Activated naive CD8-positive, alpha-beta T cell treated with anti-CD3 and anti-CD28 coated beads, Interleukin-2, amount 50 U/mL, for 24 hours (primary cell): ENCODE measurements at regions not wholly inside any gene's neighbourhood (a gene's known extent, or its start where the extent isn't known, plus 50 kb on each side); places are given as distances from the start of the nearest gene placed in this dataset.

Experiments
- ATAC-seq: fragments of 150-1000 bp; cut with Tn5 transposase; one replicate; pipeline ENCODE4 v1.10.0; 2021
- DNase-seq: peaks from one replicate; pipeline ENCODE4 v3.0.0; 2021
- H3K27ac Mint-ChIP-seq: one replicate; pipeline ENCODE4 v1.8.0; 2021; ENCODE audit warnings: mild to moderate bottlenecking, mixed read lengths
- H3K27me3 Mint-ChIP-seq: one replicate; pipeline ENCODE4 v1.8.0; 2021; ENCODE audit warnings: mixed read lengths
- H3K36me3 Mint-ChIP-seq: one replicate; pipeline ENCODE4 v1.8.0; 2021; ENCODE audit warnings: low read depth, mixed read lengths
- H3K4me1 Mint-ChIP-seq: one replicate; pipeline ENCODE4 v1.8.0; 2021; ENCODE audit warnings: mixed read lengths
- H3K4me3 Mint-ChIP-seq: one replicate; pipeline ENCODE4 v1.8.0; 2021; ENCODE audit warnings: mild to moderate bottlenecking, moderate library complexity, mixed read lengths
- H3K9me3 Mint-ChIP-seq: one replicate; pipeline ENCODE4 v1.8.0; 2021; ENCODE audit warnings: mixed read lengths

DNA sequence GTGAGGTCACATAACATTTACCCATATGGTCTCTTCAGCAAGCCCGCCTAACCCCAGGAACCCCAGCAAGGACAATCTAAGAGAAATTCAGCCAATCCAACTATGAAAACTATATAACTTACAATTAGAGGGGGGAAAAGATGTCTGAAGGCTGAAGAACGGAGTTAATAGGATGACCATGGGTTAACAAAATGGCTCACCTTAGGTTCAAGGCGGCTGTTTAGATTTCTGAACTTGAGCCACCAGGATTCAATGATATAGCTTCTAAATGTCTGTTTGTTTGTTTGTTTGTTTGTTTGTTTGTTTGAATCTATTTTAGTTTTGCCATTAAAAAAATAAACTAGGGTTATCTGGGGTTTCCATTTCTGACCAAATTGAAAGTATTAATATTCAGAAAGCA, 109.8 kb upstream of the ZC3H12C start:
- DNase-seq (no peak), ATAC-seq (no peak)
- Mint-ChIP-seq H3K9me3 (peaks cover 9% of the 10 kb centered on the region), H3K4me1 (peaks cover 16% of the 10 kb centered on the region), H3K36me3 (no peaks in the 10 kb centered on the region), H3K4me3 (no peak overlapping the region), H3K27ac (no peak overlapping the region), H3K27me3 (peaks cover 23% of the 10 kb centered on the region)

DNA sequence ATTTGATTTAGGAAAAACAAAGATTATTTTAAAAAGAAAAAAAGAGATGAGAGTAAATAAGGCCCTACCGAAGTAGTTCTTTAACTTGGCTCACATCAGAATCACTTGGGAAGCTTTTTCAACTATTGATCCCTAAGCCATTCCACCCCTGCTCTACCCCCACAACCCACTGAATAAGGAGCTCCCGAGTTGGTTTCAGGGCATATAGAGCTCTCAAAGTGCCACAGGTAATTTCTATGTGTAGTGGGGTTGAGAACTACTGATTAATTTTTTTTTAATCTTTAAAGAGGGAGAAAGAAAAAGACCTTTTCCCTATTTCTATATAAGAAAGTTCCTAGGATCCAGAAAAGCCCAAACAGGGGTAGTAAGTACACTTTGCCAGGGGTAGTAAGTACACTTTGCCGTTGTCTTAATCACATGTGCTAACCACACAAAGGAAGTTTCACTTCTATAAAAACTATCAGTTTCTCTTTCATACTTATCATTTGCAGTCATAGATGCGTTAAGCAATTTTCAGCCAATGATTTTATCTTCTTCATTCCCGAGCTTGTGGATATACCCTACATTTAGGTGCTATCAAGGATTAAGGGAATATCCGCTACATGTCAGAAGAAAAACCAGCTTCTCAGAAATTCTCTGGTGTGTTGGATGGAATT, 108.4 kb upstream of the ZC3H12C start:
- ATAC-seq, result peak; percentile 57
- no peak overlapping the region for H3K4me3 Mint-ChIP-seq

DNA sequence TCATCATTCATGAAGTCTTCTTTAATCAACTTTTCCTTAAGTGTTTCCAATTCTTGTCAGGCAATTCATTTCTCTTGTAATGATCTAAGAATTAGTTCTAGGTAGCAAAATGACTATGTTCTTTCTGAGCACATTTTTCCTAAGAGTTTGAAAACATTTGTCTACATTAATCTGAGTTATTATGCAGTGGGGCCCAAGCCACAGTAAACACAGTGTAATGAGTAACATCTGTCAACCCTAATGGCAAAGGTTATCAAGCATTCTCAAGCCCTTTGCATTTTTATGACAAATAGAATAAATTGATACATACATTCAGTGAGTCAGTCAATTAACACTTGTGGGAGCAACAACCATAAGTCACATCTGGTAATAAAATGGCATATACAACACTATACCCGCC, 106.7 kb upstream of the ZC3H12C start:
- DNase-seq, result no peak
- no peak overlapping the region for H3K27ac Mint-ChIP-seq
- H3K27me3 Mint-ChIP-seq, result peaks cover 11% of the 10 kb centered on the region
- no peak overlapping the region for H3K4me3 Mint-ChIP-seq
- H3K36me3 Mint-ChIP-seq, result no peaks in the 10 kb centered on the region
- H3K9me3 Mint-ChIP-seq, result peaks cover 9% of the 10 kb centered on the region
- ATAC-seq, result peak; percentile 79
- peaks cover 16% of the 10 kb centered on the region for H3K4me1 Mint-ChIP-seq

More for the DNA sequence above, 108.4 kb upstream of the ZC3H12C start:
- H3K4me1 Mint-ChIP-seq, result peaks cover 16% of the 10 kb centered on the region
- H3K27me3 Mint-ChIP-seq, result peaks cover 18% of the 10 kb centered on the region
- H3K27ac Mint-ChIP-seq, result no peak overlapping the region
- DNase-seq, result no peak
- H3K9me3 Mint-ChIP-seq, result peaks cover 9% of the 10 kb centered on the region
- no peaks in the 10 kb centered on the region for H3K36me3 Mint-ChIP-seq

DNA sequence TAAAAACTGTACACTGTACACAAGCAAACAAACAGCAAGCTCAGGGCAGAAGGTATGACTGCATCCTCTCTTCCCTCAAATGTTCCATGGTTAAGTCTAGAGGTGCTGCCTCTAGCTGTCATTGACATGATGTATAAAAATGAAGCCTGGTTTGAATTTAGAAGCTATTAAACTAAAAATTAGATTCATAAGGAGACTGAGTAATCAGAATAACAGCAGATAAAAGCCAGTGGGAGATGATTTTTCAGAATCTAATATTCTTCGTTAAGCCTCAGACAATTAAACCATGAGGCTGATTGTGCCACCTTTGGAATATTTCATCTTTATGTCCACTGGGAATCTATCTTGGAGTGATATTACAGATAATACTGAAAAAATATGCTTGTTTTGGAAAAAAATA, 101.4 kb upstream of the ZC3H12C start:
- Mint-ChIP-seq H3K27me3 (no peaks in the 10 kb centered on the region), H3K4me3 (no peak overlapping the region), H3K4me1 (no peaks in the 10 kb centered on the region), H3K9me3 (no peaks in the 10 kb centered on the region), H3K36me3 (no peaks in the 10 kb centered on the region), H3K27ac (no peak overlapping the region)
- DNase-seq (no peak), ATAC-seq (no peak)

DNA sequence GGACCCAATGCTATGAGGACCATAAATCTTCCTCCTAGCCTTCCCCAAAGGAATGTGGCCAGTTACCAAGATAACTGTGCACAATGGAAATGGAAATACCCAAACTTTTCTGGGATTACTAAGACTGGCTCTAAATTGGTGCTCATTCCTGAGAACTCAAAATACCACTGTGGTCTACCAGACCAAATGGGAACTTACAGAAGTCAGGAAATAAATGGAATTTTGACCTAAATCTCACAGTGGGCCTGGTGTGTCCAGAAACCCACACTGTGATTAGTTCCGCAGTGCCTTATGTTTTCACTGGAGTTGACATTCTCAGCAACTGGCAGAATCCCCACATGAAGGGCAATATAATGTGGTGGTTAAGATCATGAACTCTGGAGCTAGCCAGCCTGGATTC, 99.4 kb upstream of the ZC3H12C start:
- no peaks in the 10 kb centered on the region for H3K36me3 Mint-ChIP-seq
- ATAC-seq (no peak), DNase-seq (no peak)
- H3K4me1 Mint-ChIP-seq, result no peaks in the 10 kb centered on the region
- no peaks in the 10 kb centered on the region for H3K27me3 Mint-ChIP-seq
- no peak overlapping the region for H3K27ac Mint-ChIP-seq
- H3K4me3 Mint-ChIP-seq, result no peak overlapping the region
- H3K9me3 Mint-ChIP-seq, result no peaks in the 10 kb centered on the region

DNA sequence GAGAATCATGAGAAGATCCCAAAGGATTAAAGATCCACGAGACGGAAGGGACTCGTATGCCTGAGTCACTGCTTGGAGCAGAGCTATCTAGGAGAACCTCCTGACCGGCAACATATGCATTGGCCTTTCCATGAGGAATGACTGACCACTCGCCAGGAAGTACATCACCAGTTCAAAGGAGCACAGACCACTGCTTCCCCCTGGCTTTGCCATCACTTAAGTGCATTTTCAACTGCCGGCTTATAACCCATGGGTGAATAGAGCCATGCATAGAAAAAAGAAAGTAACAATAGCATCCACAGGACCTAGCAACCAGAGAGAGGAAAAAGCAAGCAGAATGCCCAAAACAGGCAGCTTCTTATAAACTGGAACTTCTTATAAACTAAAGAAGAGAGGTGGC, 98.3 kb upstream of the ZC3H12C start:
- DNase-seq, result no peak
- no peak overlapping the region for H3K27ac Mint-ChIP-seq
- no peak overlapping the region for H3K4me3 Mint-ChIP-seq
- H3K36me3 Mint-ChIP-seq, result no peaks in the 10 kb centered on the region
- no peak for ATAC-seq
- H3K9me3 Mint-ChIP-seq, result no peaks in the 10 kb centered on the region
- H3K27me3 Mint-ChIP-seq, result peaks cover 1% of the 10 kb centered on the region
- no peaks in the 10 kb centered on the region for H3K4me1 Mint-ChIP-seq

DNA sequence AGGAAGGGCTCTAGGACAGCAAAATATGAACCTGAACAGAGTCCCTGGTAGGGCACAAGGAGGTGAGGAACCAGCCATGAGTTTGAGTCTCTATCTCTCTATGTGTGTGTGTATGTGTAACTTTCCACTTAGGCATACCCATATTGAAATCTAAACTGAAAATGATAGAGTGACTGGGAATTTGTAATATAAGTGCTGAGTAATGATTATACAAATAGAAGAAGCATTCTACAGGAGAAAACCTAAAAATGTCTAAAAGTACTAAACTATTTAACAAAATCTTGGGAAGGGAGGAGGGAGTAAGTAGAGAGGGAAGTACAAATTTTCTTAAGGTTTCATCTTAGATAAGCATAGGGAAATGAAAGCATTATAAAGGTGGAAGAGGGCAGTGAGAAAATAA, 97.1 kb upstream of the ZC3H12C start:
- H3K36me3 Mint-ChIP-seq, result no peaks in the 10 kb centered on the region
- peaks cover 1% of the 10 kb centered on the region for H3K27me3 Mint-ChIP-seq

DNA sequence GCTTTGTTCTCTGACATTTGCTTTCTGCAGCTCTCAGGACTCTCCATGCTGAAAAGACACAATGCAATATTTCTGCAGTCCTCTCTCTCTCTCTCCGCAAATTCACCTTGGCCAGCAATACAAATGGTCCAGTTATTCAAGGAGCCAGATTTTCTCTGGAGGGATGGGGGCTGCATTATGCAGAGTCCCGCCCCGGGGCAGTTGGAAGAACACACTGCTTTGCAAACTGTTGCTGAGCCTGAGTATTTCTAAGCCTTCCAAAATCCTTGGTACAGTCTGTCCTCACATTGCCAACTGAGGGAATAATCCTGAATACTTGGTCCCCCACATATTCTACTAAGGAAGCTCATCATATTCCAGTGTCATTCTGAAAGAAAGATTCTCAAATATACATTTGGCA, 94.3 kb upstream of the ZC3H12C start:
- no peak overlapping the region for H3K27ac Mint-ChIP-seq
- H3K4me1 Mint-ChIP-seq, result no peaks in the 10 kb centered on the region
- ATAC-seq (no peak), DNase-seq (no peak)
- no peaks in the 10 kb centered on the region for H3K9me3 Mint-ChIP-seq
- no peak overlapping the region for H3K4me3 Mint-ChIP-seq
- peaks cover 6% of the 10 kb centered on the region for H3K27me3 Mint-ChIP-seq
- no peaks in the 10 kb centered on the region for H3K36me3 Mint-ChIP-seq

More for the DNA sequence above, 97.1 kb upstream of the ZC3H12C start:
- Mint-ChIP-seq H3K4me1 (no peaks in the 10 kb centered on the region), H3K9me3 (no peaks in the 10 kb centered on the region), H3K27ac (no peak overlapping the region), H3K4me3 (no peak overlapping the region)
- DNase-seq (no peak), ATAC-seq (no peak)

DNA sequence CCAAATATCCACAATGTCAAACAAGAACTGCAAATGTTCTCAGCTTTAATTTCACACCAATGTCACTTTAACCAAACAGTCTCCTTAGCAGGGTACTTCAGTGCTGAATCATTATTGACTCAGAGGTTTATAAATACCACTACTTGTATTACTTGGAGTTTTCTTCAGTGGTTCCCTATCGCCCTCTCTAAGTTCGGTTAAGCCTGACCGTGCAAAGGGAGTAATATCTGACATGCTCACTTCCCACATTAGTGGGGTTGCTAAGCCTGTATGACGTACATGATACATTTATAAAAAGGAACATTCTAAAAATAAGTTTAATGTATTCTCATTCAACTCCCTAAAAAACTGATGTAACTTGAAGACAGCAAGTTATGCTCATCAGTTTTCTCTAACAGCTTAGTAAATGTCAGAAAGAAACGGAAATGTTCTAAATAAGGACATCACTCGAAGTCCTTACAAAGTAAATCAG, 93.1 kb upstream of the ZC3H12C start:
- no peak overlapping the region for H3K4me3 Mint-ChIP-seq
- no peak overlapping the region for H3K27ac Mint-ChIP-seq
- DNase-seq (no peak), ATAC-seq (peak; percentile 66)
- no peaks in the 10 kb centered on the region for H3K4me1 Mint-ChIP-seq
- H3K27me3 Mint-ChIP-seq, result peaks cover 6% of the 10 kb centered on the region
- no peaks in the 10 kb centered on the region for H3K36me3 Mint-ChIP-seq
- no peaks in the 10 kb centered on the region for H3K9me3 Mint-ChIP-seq

DNA sequence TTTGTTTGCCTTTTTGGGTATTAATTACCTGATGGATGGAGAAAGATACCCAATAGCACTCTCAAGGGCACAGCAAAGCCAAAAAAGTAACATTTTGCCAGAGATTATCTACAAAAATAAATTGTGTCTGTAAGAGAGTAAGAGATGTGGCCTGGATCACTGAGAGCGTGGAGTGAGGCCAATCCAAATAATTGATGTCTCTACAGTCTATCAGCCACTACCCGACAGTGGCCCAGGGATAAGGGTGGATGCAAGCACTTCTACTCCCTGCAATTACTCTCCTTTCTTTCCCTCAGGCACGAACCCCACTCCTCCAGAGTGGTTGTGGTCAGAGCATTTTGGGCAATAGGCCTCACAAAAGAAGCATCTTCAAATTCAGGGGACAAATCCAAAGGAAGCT, 92.3 kb upstream of the ZC3H12C start:
- ATAC-seq (no peak), DNase-seq (no peak)
- Mint-ChIP-seq H3K27ac (no peak overlapping the region), H3K27me3 (peaks cover 6% of the 10 kb centered on the region), H3K9me3 (no peaks in the 10 kb centered on the region), H3K4me3 (no peak overlapping the region), H3K4me1 (no peaks in the 10 kb centered on the region), H3K36me3 (no peaks in the 10 kb centered on the region)

DNA sequence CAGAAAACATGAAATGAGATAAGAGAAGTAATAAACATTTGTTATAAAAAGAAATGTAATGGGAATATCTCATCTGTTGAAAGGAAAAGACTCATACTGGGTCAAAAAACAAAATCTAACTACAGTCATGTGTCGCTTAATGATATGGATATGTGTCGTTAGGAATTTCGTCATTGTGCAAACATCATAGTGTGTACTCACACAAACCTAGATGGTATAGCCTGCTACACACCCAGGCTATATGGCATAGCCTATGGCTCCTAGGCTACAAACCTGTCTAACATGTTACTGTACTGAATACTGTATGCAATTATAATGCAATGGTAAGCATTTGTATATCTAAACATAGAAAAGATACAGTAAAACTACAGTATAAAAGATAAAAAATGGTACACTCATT, 89.8 kb upstream of the ZC3H12C start:
- H3K36me3 Mint-ChIP-seq, result no peaks in the 10 kb centered on the region
- no peak overlapping the region for H3K4me3 Mint-ChIP-seq
- H3K4me1 Mint-ChIP-seq, result no peaks in the 10 kb centered on the region
- ATAC-seq, result no peak
- H3K27ac Mint-ChIP-seq, result no peak overlapping the region
- peaks cover 6% of the 10 kb centered on the region for H3K27me3 Mint-ChIP-seq
- DNase-seq, result no peak
- no peaks in the 10 kb centered on the region for H3K9me3 Mint-ChIP-seq

DNA sequence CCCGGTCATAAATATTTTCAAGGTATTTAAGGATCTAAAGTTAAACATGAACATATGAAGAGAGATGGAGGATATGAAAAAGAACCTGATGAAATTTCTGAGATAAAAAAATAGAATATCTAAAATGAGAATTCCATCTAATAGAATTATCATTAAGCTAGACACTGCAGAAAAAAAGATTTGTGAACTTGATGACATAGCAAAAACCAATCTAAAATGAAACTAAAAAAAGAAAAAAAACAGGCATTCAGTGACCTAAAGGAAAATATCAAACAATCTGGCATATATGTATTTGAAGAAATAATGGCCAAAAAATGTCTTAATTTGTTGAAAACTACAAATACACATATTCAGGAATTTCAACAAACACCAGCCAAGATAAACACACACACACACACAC, 81.6 kb upstream of the ZC3H12C start:
- H3K36me3 Mint-ChIP-seq, result no peaks in the 10 kb centered on the region
- DNase-seq (no peak), ATAC-seq (no peak)
- no peaks in the 10 kb centered on the region for H3K4me1 Mint-ChIP-seq
- H3K27me3 Mint-ChIP-seq, result peaks cover 8% of the 10 kb centered on the region
- no peak overlapping the region for H3K4me3 Mint-ChIP-seq
- peaks cover 22% of the 10 kb centered on the region for H3K9me3 Mint-ChIP-seq
- no peak overlapping the region for H3K27ac Mint-ChIP-seq

DNA sequence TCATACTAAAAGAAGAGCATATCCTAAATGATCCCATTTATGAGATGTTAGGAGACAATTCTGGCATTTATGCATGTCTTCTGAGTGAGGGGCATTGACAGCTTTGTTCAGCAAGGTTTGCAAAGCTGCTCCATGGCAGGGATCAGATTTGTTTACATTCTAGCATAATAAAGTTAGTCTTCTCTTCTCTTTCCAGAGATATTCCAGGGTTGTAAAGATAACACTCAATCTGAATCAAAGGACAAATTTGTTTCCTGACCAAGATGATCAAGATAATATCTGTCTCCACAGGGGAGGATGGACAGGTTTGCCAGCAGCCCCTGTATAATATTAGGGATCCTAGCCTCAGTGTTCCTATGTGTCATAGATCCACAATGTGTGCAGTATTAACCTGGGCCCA, 77.5 kb upstream of the ZC3H12C start:
- ATAC-seq (no peak), DNase-seq (no peak)
- H3K4me1 Mint-ChIP-seq, result no peaks in the 10 kb centered on the region
- H3K36me3 Mint-ChIP-seq, result no peaks in the 10 kb centered on the region
- H3K4me3 Mint-ChIP-seq, result no peak overlapping the region
- H3K27me3 Mint-ChIP-seq, result peaks cover 2% of the 10 kb centered on the region
- no peak overlapping the region for H3K27ac Mint-ChIP-seq
- peaks cover 16% of the 10 kb centered on the region for H3K9me3 Mint-ChIP-seq

DNA sequence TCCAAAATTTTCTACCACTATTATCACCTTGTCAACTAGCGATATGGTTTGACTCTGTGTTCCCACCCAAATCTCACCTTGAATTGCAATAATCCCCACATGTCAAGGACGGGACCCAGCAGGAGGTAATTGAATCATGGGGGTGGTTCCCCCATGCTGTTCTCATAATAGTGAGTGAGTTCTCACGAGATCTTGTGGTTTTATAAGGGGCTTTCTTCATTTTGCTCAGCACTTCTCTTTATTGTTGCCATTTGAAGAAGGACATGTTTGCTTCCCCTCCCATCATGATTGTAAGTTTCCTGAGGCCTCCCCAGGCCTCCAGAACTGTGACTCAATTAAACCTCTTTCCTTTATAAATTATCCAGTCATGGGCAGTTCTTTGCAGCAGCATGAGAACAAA, 73.5 kb upstream of the ZC3H12C start:
- Mint-ChIP-seq H3K4me1 (no peaks in the 10 kb centered on the region), H3K4me3 (no peak overlapping the region), H3K27ac (no peak overlapping the region), H3K36me3 (no peaks in the 10 kb centered on the region), H3K9me3 (no peaks in the 10 kb centered on the region), H3K27me3 (no peaks in the 10 kb centered on the region)
- DNase-seq, result no peak
- no peak for ATAC-seq

DNA sequence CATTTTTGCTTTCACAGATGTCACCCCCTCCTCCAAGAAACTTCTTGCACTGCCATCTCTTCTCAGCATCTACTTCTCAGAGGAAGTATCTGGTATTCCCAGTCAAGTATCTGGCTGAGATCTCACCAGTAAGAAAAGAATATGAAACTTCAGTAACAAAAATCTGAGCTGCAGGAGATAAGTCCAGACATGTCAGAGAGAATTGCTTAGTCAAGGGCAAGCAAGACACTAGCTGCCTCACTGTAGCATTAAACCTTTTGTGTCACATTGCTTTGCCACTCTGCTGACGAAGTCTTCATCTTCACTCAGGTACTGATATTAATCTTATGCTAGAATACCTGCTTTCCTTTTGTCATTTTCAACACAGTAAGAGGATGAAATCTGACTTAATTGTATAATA, 70.6 kb upstream of the ZC3H12C start:
- no peak for ATAC-seq

DNA sequence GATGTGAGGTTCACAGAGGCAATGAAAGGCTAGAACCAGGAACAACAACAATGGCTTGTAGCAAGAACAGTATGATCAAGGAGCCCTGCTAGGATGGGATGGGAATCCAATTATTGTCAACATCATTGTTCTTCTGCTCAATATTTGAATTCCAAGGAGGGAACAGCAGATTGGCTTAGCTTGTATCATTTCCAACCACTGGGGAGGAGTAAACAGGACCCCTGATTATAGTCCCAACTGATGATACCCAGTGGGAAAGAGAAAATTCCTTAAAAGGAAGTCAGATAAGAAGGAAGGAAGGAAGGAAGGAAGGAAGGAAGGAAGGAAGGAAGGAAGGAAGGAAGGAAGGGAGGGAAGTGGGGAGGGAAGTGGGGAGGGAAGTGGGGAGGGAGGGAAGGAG, 69.5 kb upstream of the ZC3H12C start:
- Mint-ChIP-seq H3K4me3 (no peak overlapping the region), H3K27ac (no peak overlapping the region), H3K36me3 (peaks cover 2% of the 10 kb centered on the region), H3K9me3 (peaks cover 5% of the 10 kb centered on the region), H3K27me3 (peaks cover 3% of the 10 kb centered on the region), H3K4me1 (peaks cover 4% of the 10 kb centered on the region)
- DNase-seq, result no peak
- no peak for ATAC-seq

More for the DNA sequence above, 70.6 kb upstream of the ZC3H12C start:
- Mint-ChIP-seq H3K36me3 (no peaks in the 10 kb centered on the region), H3K4me1 (no peaks in the 10 kb centered on the region), H3K9me3 (no peaks in the 10 kb centered on the region), H3K27ac (no peak overlapping the region), H3K4me3 (no peak overlapping the region), H3K27me3 (no peaks in the 10 kb centered on the region)
- no peak for DNase-seq
